A673 (cell line): ENCODE measurements at regions not wholly inside any gene's neighbourhood (a gene's known extent, or its start where the extent isn't known, plus 50 kb on each side); places are given as distances from the start of the nearest gene placed in this dataset.

Source experiments
- CTCF ChIP-seq: fragments of 300-800, 200-600 bp; sonication (generic); conservative IDR thresholded peaks from 2 replicates; pipeline ENCODE4 v1.5.1; 2017; ENCODE audit warnings: low read depth, mild to moderate bottlenecking, antibody characterized with exemption, low read length, moderate library complexity, mixed read lengths
- EZH2 ChIP-seq: fragments of 200-600 bp; sonication (generic); IDR thresholded peaks from 2 replicates; pipeline ENCODE4 v1.6.1; 2017; ENCODE audit warnings: borderline replicate concordance, low read depth, mild to moderate bottlenecking, mixed read lengths, antibody characterized with exemption, low read length; ENCODE audit not compliant: poor library complexity, severe bottlenecking

- TF ChIP-seq CTCF = no peak
- no peak for TF ChIP-seq EZH2
Measured at GRCh38 chr12:34233618-34234017, 211.3 kb downstream of the ALG10 start.
